Spleen (tissue), 7 donors: ENCODE measurements at regions not wholly inside any gene's neighbourhood (a gene's known extent, or its start where the extent isn't known, plus 50 kb on each side); places are given as distances from the start of the nearest gene placed in this dataset.

Experiments used
- POLR2A ChIP-seq, 3 donors: fragments of 450-650 bp; IDR thresholded peaks; one replicate each; pipeline ENCODE4 v1.5.1; 2017; ENCODE audit warnings: antibody characterized with exemption in 3 of 3, mild to moderate bottlenecking in 1 of 3
- TF ChIP-seq, protein P1 (sequence below), 11 experiments: fragments of 200-600 bp in 7 of 11; fragments of 450-650 bp in 4 of 11; sonication (generic) in 4 of 11; IDR thresholded peaks in 8 of 11; conservative IDR thresholded peaks in 3 of 11; 1 replicate in 7 of 11; 2 replicates in 4 of 11; pipeline versions ENCODE4 v1.4.0 to v1.8.0; 2016 to 2021; ENCODE audit warnings: antibody characterized with exemption in 11 of 11, inconsistent platforms in 4 of 11, mild to moderate bottlenecking in 1 of 11
- donor health status: DM: no; HTN: no; CAD: no; lungs with moderate emphysema.
- donor health status: DM: no; HTN: no; CAD: no.
- donor health status: DM: no; HTN: no; CAD: no.

- TF ChIP-seq, protein P1, sequence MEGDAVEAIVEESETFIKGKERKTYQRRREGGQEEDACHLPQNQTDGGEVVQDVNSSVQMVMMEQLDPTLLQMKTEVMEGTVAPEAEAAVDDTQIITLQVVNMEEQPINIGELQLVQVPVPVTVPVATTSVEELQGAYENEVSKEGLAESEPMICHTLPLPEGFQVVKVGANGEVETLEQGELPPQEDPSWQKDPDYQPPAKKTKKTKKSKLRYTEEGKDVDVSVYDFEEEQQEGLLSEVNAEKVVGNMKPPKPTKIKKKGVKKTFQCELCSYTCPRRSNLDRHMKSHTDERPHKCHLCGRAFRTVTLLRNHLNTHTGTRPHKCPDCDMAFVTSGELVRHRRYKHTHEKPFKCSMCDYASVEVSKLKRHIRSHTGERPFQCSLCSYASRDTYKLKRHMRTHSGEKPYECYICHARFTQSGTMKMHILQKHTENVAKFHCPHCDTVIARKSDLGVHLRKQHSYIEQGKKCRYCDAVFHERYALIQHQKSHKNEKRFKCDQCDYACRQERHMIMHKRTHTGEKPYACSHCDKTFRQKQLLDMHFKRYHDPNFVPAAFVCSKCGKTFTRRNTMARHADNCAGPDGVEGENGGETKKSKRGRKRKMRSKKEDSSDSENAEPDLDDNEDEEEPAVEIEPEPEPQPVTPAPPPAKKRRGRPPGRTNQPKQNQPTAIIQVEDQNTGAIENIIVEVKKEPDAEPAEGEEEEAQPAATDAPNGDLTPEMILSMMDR (IDR thresholded peaks at IDR 0.05 in 8 of 11, conservative IDR thresholded peaks at IDR 0.05 in 3 of 11) = no peak
- TF ChIP-seq POLR2A (IDR thresholded peaks at IDR 0.05) = no peak
Observed at GRCh38 chr5:53399926-53400697, 80.3 kb upstream of the FST start.
